ENCODE measurements at regions not wholly inside any gene's neighbourhood (a gene's known extent, or its start where the extent isn't known, plus 50 kb on each side); places are given as distances from the start of the nearest gene placed in this dataset.

DNA sequence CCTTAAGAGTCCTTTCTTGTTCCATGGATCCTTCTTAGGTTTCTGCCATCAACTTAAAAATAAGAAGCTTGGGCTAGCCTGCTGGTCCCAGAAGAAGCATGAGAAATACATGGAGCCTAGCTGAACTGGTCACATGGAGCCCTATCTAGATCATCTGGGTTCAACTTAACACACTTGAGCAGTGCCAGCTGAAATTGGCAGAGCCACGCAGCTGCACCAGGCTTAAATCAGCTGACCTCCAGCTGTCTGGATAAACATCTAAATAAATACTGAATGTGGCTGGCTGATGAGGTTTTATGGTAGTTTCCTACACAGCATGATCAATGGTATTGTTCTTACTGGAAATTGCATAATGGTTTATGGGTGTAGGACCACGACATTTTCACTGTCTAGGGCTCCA lies 598.4 kb upstream of the FAM241A start:
- DNase-seq, result no peak
- Histone ChIP-seq H3K4me2 (ENCODE audit: low read depth, low read length) (no peak overlapping the region), H4K20me1 (ENCODE audit: insufficient read depth, low read length) (no peaks in the 10 kb centered on the region), H3K4me1 (ENCODE audit: low read length) (no peaks in the 10 kb centered on the region), H3K9me2 (replicated peaks; ENCODE audit: insufficient read depth, low read length) (no peaks in the 10 kb centered on the region), H2AFZ (ENCODE audit: low read length) (no peak overlapping the region), H3K27ac (ENCODE audit: low read length) (no peak overlapping the region), H3K9me3 (replicated peaks; ENCODE audit: insufficient read depth, low read length) (no peaks in the 10 kb centered on the region), H3K27me3 (replicated peaks; ENCODE audit: insufficient read depth, low read length) (no peaks in the 10 kb centered on the region), H3K79me2 (ENCODE audit: low read length) (no peaks in the 10 kb centered on the region), H3K9ac (ENCODE audit: low read length) (no peak overlapping the region), H3K4me3 (ENCODE audit: low read length) (no peak overlapping the region), H3F3A (ENCODE audit: insufficient read depth, low read length) (no peaks in the 10 kb centered on the region), H3K36me3 (replicated peaks; ENCODE audit: insufficient read depth, low read length) (no peaks in the 10 kb centered on the region)
- TF ChIP-seq EZH2phosphoT487 (IDR thresholded peaks at IDR 0.05; ENCODE audit: low read length), result no peak
- no peak for TF ChIP-seq CTCF (IDR thresholded peaks at IDR 0.05; ENCODE audit: low read length)
- no peak for TF ChIP-seq EZH2 (optimal IDR thresholded peaks at IDR 0.05; ENCODE audit: low read depth, low read length)

DNA sequence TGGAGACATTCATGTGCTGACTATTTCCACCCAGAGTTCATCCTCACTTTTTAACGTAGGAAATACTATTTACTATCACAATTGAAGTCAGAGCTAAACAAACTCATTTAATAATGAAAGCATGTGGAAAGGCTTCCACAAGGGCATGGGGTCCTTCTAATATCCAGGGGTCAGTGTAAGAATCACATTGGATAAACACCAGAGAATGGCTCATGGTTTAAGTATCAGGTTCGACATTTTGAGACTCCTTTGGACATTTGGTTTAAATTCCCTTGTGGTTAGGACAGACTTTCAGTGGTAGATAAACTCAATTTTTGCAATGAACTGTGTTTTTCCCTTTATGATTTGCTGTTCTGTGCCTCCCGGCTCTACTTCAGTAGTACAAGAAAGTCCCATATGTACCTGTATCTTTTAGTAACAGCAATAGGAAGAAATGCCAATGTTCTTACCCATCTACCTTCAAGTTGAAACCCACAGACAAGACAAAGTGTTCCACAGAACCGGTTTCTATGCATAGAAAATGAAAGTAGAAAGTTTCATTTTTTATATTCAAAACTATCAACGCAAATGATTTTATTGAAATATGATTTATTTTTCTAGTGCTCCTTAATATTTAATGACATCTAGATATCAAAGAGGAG lies 589.0 kb upstream of the FAM241A start:
- no peaks in the 10 kb centered on the region for H3K9me2 ChIP-seq (replicated peaks; ENCODE audit: insufficient read depth, low read length)
- H3K27me3 ChIP-seq (replicated peaks; ENCODE audit: insufficient read depth, low read length), result no peaks in the 10 kb centered on the region
- H3K4me3 ChIP-seq (ENCODE audit: low read length), result no peak overlapping the region
- no peak for DNase-seq
- no peak overlapping the region for H3K27ac ChIP-seq (ENCODE audit: low read length)
- H3K36me3 ChIP-seq (replicated peaks; ENCODE audit: insufficient read depth, low read length), result no peaks in the 10 kb centered on the region
- no peak for TF ChIP-seq CTCF (IDR thresholded peaks at IDR 0.05; ENCODE audit: low read length)
- no peak for TF ChIP-seq EZH2 (optimal IDR thresholded peaks at IDR 0.05; ENCODE audit: low read depth, low read length)
- TF ChIP-seq EZH2phosphoT487 (IDR thresholded peaks at IDR 0.05; ENCODE audit: low read length), result no peak
- H3K4me2 ChIP-seq (ENCODE audit: low read depth, low read length), result no peak overlapping the region
- no peaks in the 10 kb centered on the region for H3K79me2 ChIP-seq (ENCODE audit: low read length)
- no peaks in the 10 kb centered on the region for H4K20me1 ChIP-seq (ENCODE audit: insufficient read depth, low read length)
- H3K9ac ChIP-seq (ENCODE audit: low read length), result no peak overlapping the region
- H3F3A ChIP-seq (ENCODE audit: insufficient read depth, low read length), result no peaks in the 10 kb centered on the region
- H3K4me1 ChIP-seq (ENCODE audit: low read length), result no peaks in the 10 kb centered on the region
- no peaks in the 10 kb centered on the region for H3K9me3 ChIP-seq (replicated peaks; ENCODE audit: insufficient read depth, low read length)
- H2AFZ ChIP-seq (ENCODE audit: low read length), result no peak overlapping the region

DNA sequence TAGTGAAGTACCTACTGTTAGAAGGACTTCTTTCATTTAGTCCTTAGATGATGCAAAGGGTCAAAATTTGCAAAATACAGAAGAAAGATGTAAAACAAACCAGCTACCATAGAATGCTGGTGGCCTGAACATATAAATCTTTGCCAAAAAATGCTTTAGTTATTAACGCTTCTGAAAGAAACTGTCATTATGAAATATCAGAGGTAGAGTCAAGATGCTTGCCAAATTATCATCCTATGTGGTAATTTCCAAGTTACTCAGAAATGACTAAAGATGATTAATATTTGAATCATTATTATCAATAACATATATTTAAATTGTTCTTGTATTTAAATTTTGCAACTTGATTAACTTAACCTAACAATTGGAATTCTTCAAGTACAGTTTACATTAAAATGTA lies 588.4 kb upstream of the FAM241A start:
- no peak overlapping the region for H3K9ac ChIP-seq (ENCODE audit: low read length)
- TF ChIP-seq EZH2 (optimal IDR thresholded peaks at IDR 0.05; ENCODE audit: low read depth, low read length), result no peak
- TF ChIP-seq CTCF (IDR thresholded peaks at IDR 0.05; ENCODE audit: low read length), result no peak
- no peak for TF ChIP-seq EZH2phosphoT487 (IDR thresholded peaks at IDR 0.05; ENCODE audit: low read length)
- no peaks in the 10 kb centered on the region for H4K20me1 ChIP-seq (ENCODE audit: insufficient read depth, low read length)
- H3F3A ChIP-seq (ENCODE audit: insufficient read depth, low read length), result no peaks in the 10 kb centered on the region
- no peaks in the 10 kb centered on the region for H3K9me2 ChIP-seq (replicated peaks; ENCODE audit: insufficient read depth, low read length)
- H3K27me3 ChIP-seq (replicated peaks; ENCODE audit: insufficient read depth, low read length), result no peaks in the 10 kb centered on the region
- no peak overlapping the region for H2AFZ ChIP-seq (ENCODE audit: low read length)
- no peak overlapping the region for H3K4me3 ChIP-seq (ENCODE audit: low read length)
- H3K4me1 ChIP-seq (ENCODE audit: low read length), result no peaks in the 10 kb centered on the region
- no peaks in the 10 kb centered on the region for H3K36me3 ChIP-seq (replicated peaks; ENCODE audit: insufficient read depth, low read length)
- H3K4me2 ChIP-seq (ENCODE audit: low read depth, low read length), result no peak overlapping the region
- no peak for DNase-seq
- H3K9me3 ChIP-seq (replicated peaks; ENCODE audit: insufficient read depth, low read length), result no peaks in the 10 kb centered on the region
- no peak overlapping the region for H3K27ac ChIP-seq (ENCODE audit: low read length)
- H3K79me2 ChIP-seq (ENCODE audit: low read length), result no peaks in the 10 kb centered on the region

Data from MM.1S (cell line).